ENCODE measurements at regions not wholly inside any gene's neighbourhood (a gene's known extent, or its start where the extent isn't known, plus 50 kb on each side); places are given as distances from the start of the nearest gene placed in this dataset.

- peaks cover 6% of the 10 kb centered on the region for H3K4me1 Mint-ChIP-seq (ENCODE audit: low read depth, unreplicated experiment)
- H3K36me3 ChIP-seq (ENCODE audit: control insufficient read depth, insufficient read depth, low read length), result no peaks in the 10 kb centered on the region
- H3K4me3 ChIP-seq (ENCODE audit: low read depth, low read length), result no peak overlapping the region
- TF ChIP-seq CTCF (IDR thresholded peaks at IDR 0.05; ENCODE audit: insufficient read depth in 1 of 2, low read depth in 1 of 2, low read length in 1 of 2, severe bottlenecking in 1 of 2, unreplicated experiment in 1 of 2), result no peak
- intact Hi-C loops (cut with micrococcal nuclease; ENCODE audit: unreplicated experiment), result no loop called here
- no peaks in the 10 kb centered on the region for H3K4me1 ChIP-seq
- no peaks in the 10 kb centered on the region for H3K27me3 ChIP-seq (replicated peaks; ENCODE audit: control insufficient read depth, insufficient read depth, low read length)
- no TSS peak for BruUV-seq (replicated peaks)
- no peaks in the 10 kb centered on the region for H3K27me3 Mint-ChIP-seq (ENCODE audit: insufficient read depth, unreplicated experiment)
- DNase-seq, result no peak
- ChIA-PET CTCF (no interaction called here), POLR2A (no interaction called here)
- no peaks in the 10 kb centered on the region for H3K9me3 ChIP-seq
- no peak overlapping the region for H3K4me3 Mint-ChIP-seq (ENCODE audit: unreplicated experiment)
- H3K36me3 Mint-ChIP-seq (ENCODE audit: insufficient read depth, unreplicated experiment), result no peaks in the 10 kb centered on the region
- no peak overlapping the region for H3K27ac Mint-ChIP-seq (ENCODE audit: unreplicated experiment)
- H3K9me3 Mint-ChIP-seq (ENCODE audit: unreplicated experiment), result no peaks in the 10 kb centered on the region
These were observed 165.1 kb downstream of the HAUS1 start for GRCh38 chr18:46269275-46269674.

GRCh38 chr18:46271488-46271887 lies 167.3 kb downstream of the HAUS1 start:
- ChIA-PET CTCF (no interaction called here), POLR2A (no interaction called here)
- no peak overlapping the region for H3K4me3 ChIP-seq (ENCODE audit: low read depth, low read length)
- no peaks in the 10 kb centered on the region for H3K9me3 ChIP-seq
- Mint-ChIP-seq H3K27me3 (ENCODE audit: insufficient read depth, unreplicated experiment) (no peaks in the 10 kb centered on the region), H3K4me1 (ENCODE audit: low read depth, unreplicated experiment) (peaks cover 8% of the 10 kb centered on the region), H3K36me3 (ENCODE audit: insufficient read depth, unreplicated experiment) (no peaks in the 10 kb centered on the region), H3K4me3 (ENCODE audit: unreplicated experiment) (no peak overlapping the region), H3K27ac (ENCODE audit: unreplicated experiment) (no peak overlapping the region), H3K9me3 (ENCODE audit: unreplicated experiment) (no peaks in the 10 kb centered on the region)
- no peaks in the 10 kb centered on the region for H3K27me3 ChIP-seq (replicated peaks; ENCODE audit: control insufficient read depth, insufficient read depth, low read length)
- DNase-seq, result no peak
- TF ChIP-seq CTCF (IDR thresholded peaks at IDR 0.05; ENCODE audit: insufficient read depth in 1 of 2, low read depth in 1 of 2, low read length in 1 of 2, severe bottlenecking in 1 of 2, unreplicated experiment in 1 of 2), result no peak
- BruUV-seq (replicated peaks), result no TSS peak
- intact Hi-C loops (cut with micrococcal nuclease; ENCODE audit: unreplicated experiment), result no loop called here
- no peaks in the 10 kb centered on the region for H3K4me1 ChIP-seq
- no peaks in the 10 kb centered on the region for H3K36me3 ChIP-seq (ENCODE audit: control insufficient read depth, insufficient read depth, low read length)

GRCh38 chr18:46273861-46274260 lies 169.7 kb downstream of the HAUS1 start:
- Mint-ChIP-seq H3K4me1 (ENCODE audit: low read depth, unreplicated experiment) (peaks cover 8% of the 10 kb centered on the region), H3K27me3 (ENCODE audit: insufficient read depth, unreplicated experiment) (no peaks in the 10 kb centered on the region), H3K36me3 (ENCODE audit: insufficient read depth, unreplicated experiment) (no peaks in the 10 kb centered on the region), H3K27ac (ENCODE audit: unreplicated experiment) (no peak overlapping the region), H3K9me3 (ENCODE audit: unreplicated experiment) (no peaks in the 10 kb centered on the region), H3K4me3 (ENCODE audit: unreplicated experiment) (no peak overlapping the region)
- intact Hi-C loops (cut with micrococcal nuclease; ENCODE audit: unreplicated experiment), result no loop called here
- BruUV-seq (replicated peaks), result no TSS peak
- Histone ChIP-seq H3K27me3 (replicated peaks; ENCODE audit: control insufficient read depth, insufficient read depth, low read length) (no peaks in the 10 kb centered on the region), H3K36me3 (ENCODE audit: control insufficient read depth, insufficient read depth, low read length) (no peaks in the 10 kb centered on the region), H3K4me1 (no peaks in the 10 kb centered on the region), H3K9me3 (no peaks in the 10 kb centered on the region), H3K4me3 (ENCODE audit: low read depth, low read length) (no peak overlapping the region)
- DNase-seq, result no peak
- TF ChIP-seq CTCF (IDR thresholded peaks at IDR 0.05; ENCODE audit: insufficient read depth in 1 of 2, low read depth in 1 of 2, low read length in 1 of 2, severe bottlenecking in 1 of 2, unreplicated experiment in 1 of 2), result no peak
- ChIA-PET CTCF (no interaction called here), POLR2A (no interaction called here)

All from Caco-2 (cell line).